ENCODE measurements at regions not wholly inside any gene's neighbourhood (a gene's known extent, or its start where the extent isn't known, plus 50 kb on each side); places are given as distances from the start of the nearest gene placed in this dataset.

- peaks cover 0 to 7% (median 0%) of the 10 kb centered on the region in 3 donors for H3K4me1 ChIP-seq
- no peaks in the 10 kb centered on the region for H3K36me3 ChIP-seq
- TF ChIP-seq POLR2A (IDR thresholded peaks at IDR 0.05) (no peak), POLR2AphosphoS5 (IDR thresholded peaks at IDR 0.05) (no peak), EP300 (IDR thresholded peaks at IDR 0.05) (no peak)
- TF ChIP-seq, protein P1, sequence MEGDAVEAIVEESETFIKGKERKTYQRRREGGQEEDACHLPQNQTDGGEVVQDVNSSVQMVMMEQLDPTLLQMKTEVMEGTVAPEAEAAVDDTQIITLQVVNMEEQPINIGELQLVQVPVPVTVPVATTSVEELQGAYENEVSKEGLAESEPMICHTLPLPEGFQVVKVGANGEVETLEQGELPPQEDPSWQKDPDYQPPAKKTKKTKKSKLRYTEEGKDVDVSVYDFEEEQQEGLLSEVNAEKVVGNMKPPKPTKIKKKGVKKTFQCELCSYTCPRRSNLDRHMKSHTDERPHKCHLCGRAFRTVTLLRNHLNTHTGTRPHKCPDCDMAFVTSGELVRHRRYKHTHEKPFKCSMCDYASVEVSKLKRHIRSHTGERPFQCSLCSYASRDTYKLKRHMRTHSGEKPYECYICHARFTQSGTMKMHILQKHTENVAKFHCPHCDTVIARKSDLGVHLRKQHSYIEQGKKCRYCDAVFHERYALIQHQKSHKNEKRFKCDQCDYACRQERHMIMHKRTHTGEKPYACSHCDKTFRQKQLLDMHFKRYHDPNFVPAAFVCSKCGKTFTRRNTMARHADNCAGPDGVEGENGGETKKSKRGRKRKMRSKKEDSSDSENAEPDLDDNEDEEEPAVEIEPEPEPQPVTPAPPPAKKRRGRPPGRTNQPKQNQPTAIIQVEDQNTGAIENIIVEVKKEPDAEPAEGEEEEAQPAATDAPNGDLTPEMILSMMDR (IDR thresholded peaks at IDR 0.05) = no peak
- H3K9me3 ChIP-seq = peaks cover 0 to 26% (median 0%) of the 10 kb centered on the region in 3 donors
- 80 to 88% methylated on average over 2 of the region's 2 CpGs for WGBS, 2 donors (ENCODE audit: low coverage in 1 of 2)
- no peak overlapping the region for H3K4me3 ChIP-seq
- peaks cover 18% of the 10 kb centered on the region for H3K27me3 ChIP-seq
- no peak overlapping the region for H3K27ac ChIP-seq
- no peak for ATAC-seq
Measured at GRCh38 chr10:120972259-120972658, 121.1 kb downstream of the WDR11 start.

DNA sequence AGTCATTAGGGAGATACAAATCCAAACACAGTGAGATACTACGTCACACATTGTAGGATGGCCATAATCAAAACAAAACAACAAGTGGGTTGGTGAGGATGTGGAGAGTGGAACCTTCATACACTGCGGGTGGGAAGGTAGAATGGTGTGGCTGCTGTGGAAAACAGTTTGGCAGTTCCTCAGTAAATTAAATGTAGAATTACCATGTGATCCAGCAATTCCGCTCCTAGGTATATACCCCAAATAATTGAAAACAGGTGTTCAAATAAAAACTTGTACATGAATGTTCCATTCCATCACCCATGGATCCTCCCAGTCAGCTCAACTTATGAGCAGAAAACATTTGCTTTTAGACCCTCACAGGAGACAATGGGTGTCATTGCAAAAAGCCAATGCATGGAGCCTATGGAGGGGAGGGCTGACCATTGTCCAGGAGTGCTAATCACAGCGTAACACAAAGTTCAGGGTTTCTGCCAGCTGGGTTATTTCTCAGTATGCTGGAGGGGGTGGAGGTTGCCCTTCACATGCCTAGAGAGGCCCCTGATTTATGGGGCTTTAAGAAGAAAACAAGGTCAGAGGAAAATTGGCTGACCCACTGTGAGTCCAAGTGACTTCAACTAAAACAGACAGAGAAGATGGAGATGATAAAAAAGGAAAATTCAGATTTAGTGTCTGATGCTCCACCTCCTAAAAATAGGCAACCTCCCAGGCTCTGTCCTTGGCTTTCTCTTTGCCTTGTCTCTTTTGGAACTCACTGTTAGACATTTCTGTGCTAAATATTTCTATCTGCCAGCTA lies 124.1 kb downstream of the WDR11 start:
- Histone ChIP-seq H3K27ac (no peak overlapping the region), H3K4me3 (no peak overlapping the region), H3K36me3 (no peaks in the 10 kb centered on the region), H3K4me1 (peaks cover 0 to 23% (median 8%) of the 10 kb centered on the region in 3 donors), H3K9me3 (peaks cover 0 to 26% (median 0%) of the 10 kb centered on the region in 3 donors), H3K27me3 (peaks cover 42% of the 10 kb centered on the region)
- WGBS, 2 donors (ENCODE audit: low coverage in 1 of 2) = 93 to 94% methylated on average over 3 to 4 of the region's 4 CpGs
- TF ChIP-seq POLR2A (IDR thresholded peaks at IDR 0.05) (no peak), POLR2AphosphoS5 (IDR thresholded peaks at IDR 0.05) (no peak), EP300 (IDR thresholded peaks at IDR 0.05) (no peak)
- TF ChIP-seq, protein P1 (IDR thresholded peaks at IDR 0.05) = no peak
- no peak for ATAC-seq

DNA sequence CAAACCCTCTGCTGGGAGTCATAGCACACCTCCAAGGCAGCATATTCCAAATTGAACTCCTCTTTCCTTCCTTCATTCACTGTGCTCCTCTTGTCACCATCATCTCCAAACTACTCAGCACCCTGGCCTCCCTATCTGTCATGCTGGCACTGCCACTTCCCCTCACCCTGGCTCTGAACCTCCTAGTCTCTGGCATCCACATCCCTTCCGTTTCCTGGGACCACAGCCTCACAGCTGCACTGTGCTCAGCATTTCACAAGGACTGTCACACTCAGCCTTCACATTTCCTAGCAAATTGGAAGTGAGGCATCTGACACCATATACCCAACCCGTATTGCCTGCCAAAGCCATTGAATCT lies 124.7 kb downstream of the WDR11 start:
- no peak for ATAC-seq
- Histone ChIP-seq H3K27me3 (peaks cover 44% of the 10 kb centered on the region), H3K36me3 (no peaks in the 10 kb centered on the region), H3K4me1 (peaks cover 0 to 18% (median 8%) of the 10 kb centered on the region in 3 donors), H3K27ac (no peak overlapping the region), H3K9me3 (peaks cover 0 to 26% (median 0%) of the 10 kb centered on the region in 3 donors), H3K4me3 (no peak overlapping the region)
- 83 to 90% methylated on average over 2 of the region's 2 CpGs for WGBS, 2 donors (ENCODE audit: low coverage in 1 of 2)
- TF ChIP-seq, protein P1 (IDR thresholded peaks at IDR 0.05) = no peak
- TF ChIP-seq POLR2AphosphoS5 (IDR thresholded peaks at IDR 0.05) (no peak), POLR2A (IDR thresholded peaks at IDR 0.05) (no peak)

GRCh38 chr10:120977897-120978296 lies 126.7 kb downstream of the WDR11 start:
- H3K27ac ChIP-seq = no peak overlapping the region
- ATAC-seq = no peak
- TF ChIP-seq EP300 (IDR thresholded peaks at IDR 0.05) (no peak), POLR2AphosphoS5 (IDR thresholded peaks at IDR 0.05) (no peak), POLR2A (IDR thresholded peaks at IDR 0.05) (no peak)
- TF ChIP-seq, protein P1 (IDR thresholded peaks at IDR 0.05) = no peak
- peaks cover 0 to 15% (median 8%) of the 10 kb centered on the region in 3 donors for H3K4me1 ChIP-seq
- WGBS, 2 donors (ENCODE audit: low coverage in 1 of 2) = 79 to 89% methylated on average over 2 to 6 of the region's 6 CpGs
- no peaks in the 10 kb centered on the region for H3K36me3 ChIP-seq
- peaks cover 0 to 26% (median 0%) of the 10 kb centered on the region in 3 donors for H3K9me3 ChIP-seq
- H3K4me3 ChIP-seq = no peak overlapping the region
- peaks cover 44% of the 10 kb centered on the region for H3K27me3 ChIP-seq

Data from gastroesophageal sphincter (tissue), 4 donors.